ENCODE measurements at regions not wholly inside any gene's neighbourhood (a gene's known extent, or its start where the extent isn't known, plus 50 kb on each side); places are given as distances from the start of the nearest gene placed in this dataset.
"Not testable (repeated sequence)": the region's sequence is repeated elsewhere in the genome, so short reads cannot be mapped to it uniquely, and the experiment has no call there.

GRCh38 chr4:118410138-118410537 is 57.3 kb upstream of the PRSS12 start:
- DNase-seq, result no peak

DNA sequence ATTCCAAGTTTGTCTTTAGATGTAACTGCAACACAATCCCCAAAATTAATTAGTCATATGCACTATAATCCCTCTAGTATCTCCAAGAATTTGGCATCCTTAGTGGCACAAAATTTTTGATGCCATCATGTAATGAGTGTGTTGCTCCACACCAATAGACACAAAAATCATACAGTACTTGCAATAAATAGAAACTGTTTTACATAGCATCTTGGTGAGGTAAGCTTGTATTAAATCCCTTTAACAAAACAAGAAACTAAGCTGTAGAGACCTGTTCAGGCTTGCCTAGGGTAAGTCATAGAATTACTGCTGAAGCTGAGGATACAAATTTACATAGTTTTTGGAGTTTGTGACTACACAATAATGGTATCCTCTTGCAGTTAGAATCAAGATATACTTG is 64.5 kb upstream of the PRSS12 start:
- DNase-seq, result no peak

DNA sequence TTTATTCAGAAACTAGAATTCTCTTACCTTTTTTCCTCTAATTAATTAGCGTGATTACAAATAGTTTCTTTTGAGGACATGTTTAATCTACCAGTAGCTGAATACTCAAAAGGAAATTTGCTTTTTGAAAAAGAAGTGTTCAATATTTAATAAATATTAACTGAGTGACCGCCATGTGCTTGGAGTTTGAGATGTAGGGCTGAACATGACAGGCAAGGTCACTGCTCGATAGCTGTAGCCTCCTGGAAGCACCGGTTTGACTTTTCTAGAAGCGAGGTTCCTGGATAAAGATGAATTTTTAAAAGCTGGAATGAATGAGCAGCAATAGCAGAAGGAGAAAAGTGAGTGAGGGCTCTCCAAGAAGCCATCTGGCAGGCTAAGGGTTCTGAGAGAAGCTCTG is 65.0 kb upstream of the PRSS12 start:
- not testable (repeated sequence) for DNase-seq

- not testable (repeated sequence) for DNase-seq
These were observed 65.6 kb upstream of the PRSS12 start for GRCh38 chr4:118418396-118418795.

- DNase-seq, result not testable (repeated sequence)
These were observed 66.8 kb upstream of the PRSS12 start for GRCh38 chr4:118419626-118420025.

GRCh38 chr4:118424062-118424461 is 71.3 kb upstream of the PRSS12 start:
- DNase-seq, result peak in 38 of 58 donors; percentile 0 to 55 (median 9)

DNA sequence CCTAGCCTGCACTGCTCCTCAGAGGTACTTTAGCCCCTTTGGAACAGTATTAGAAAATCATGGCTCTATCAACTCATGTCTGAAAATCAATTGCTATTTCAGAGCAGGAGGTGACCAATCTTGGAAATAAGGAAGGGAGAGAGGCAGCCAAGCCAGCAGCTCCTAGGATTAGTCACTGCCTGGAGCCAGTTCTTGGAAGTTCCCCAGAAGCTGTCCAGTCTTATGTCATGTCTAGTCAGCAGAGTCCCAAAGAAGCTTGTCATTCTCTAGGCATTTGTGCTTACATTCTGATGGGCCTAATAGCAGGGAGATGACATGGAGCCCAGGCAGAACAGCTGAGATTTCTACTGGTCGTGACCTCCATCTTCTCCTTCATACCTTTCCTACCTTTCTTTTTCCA is 76.1 kb upstream of the PRSS12 start:
- DNase-seq, result not testable (repeated sequence)

DNA sequence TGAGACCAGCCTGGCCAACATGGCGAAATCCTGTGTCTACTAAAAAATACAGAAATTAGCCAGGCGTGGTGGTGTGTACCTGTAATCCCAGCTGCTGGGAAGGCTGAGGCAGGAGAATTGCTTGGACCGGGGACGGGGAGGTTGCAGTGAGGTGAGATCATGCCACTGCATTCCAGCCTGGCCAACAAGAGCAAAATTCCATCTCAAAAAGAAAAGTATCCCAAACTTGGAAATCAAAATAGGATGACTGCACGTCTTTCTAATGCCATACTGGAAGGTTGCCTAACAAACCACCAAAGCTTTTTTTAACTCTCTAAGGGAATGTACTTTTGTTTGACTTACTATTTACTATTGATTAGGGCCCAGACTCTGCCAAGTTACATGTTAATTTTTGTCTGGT is 79.6 kb upstream of the PRSS12 start:
- not testable (repeated sequence) for DNase-seq

- DNase-seq, result not testable (repeated sequence)
These were observed 81.0 kb upstream of the PRSS12 start for GRCh38 chr4:118433612-118434375.

GRCh38 chr4:118435415-118435814 is 82.6 kb upstream of the PRSS12 start:
- not testable (repeated sequence) for DNase-seq

GRCh38 chr4:118442115-118442837 is 89.5 kb upstream of the PRSS12 start:
- DNase-seq, result not testable (repeated sequence)

DNA sequence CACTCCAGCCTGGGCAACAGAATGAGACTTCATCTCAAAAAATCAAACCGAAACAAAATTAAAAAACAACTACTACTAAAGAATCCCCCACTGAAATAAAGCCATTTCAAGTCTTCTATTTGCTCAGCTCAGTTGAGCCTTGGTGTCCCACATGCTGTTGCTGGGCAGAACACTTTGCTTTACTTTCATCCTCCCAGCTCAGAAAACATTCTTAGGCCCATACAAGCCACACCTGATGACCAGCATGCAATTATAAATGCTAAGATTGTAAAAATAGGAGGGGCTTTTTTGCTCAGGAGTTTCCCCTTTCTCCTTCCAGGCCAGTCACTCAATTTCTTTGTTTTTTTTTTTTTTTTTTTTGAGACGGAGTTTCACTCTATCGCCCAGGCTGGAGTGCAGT is 94.6 kb upstream of the PRSS12 start:
- DNase-seq, result not testable (repeated sequence)

DNA sequence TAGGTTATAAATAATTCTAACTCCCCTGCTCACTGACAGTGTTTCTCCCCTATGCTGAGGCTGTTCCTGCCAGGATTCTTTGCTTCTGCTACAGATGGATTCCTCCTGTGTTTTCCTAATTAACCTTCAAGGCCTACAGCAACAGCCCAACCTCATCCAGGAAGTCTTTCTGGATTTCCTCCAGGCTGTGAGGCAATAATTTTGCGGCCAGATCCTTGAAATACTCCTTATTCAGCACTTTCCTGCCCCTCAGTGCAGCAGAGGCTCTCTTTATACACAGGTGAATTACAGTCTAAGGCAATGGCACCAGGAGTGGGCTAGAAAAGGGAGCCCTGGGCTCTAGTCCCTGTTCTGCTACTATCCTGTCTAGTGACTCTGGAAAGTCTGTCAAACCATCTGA is 102.1 kb upstream of the PRSS12 start:
- not testable (repeated sequence) for DNase-seq

DNA sequence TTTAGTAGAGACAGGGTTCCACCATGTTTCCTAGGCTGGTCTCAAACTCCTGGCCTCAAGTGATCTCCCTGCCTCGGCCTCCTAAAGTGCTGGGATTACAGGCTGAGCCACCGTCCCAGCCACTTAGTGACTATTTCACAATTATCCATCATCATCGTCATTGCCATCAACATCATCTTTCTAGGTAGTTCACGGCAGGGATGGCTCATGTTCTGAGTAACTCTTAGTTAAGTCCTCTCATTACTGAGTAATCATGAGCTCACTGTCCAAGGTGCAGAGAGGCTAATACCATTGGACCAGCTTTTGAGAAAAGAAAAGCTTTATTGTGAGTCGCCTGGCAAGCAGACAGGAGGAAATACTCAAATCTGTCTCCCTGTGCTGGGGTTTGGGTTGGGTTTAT is 108.6 kb upstream of the PRSS12 start:
- DNase-seq, result not testable (repeated sequence)

DNA sequence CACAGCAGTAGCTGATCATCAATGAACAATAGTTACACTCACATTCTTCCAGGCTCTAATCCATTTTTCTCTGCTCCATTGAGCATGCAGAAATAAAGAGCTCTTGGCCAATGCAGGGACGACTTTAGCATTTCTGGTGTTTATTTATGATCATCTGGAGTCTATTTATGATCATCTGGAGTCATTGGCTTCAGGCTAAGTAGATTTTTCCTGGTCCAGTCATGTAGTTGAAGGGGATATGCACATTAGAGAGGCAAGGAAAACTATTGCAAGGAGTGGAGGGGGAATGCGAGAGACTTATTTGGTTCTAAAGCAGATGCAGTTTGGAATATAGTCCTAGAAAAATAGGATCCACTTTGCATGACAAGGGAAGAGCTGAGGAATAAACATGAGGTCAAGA is 113.0 kb upstream of the PRSS12 start:
- DNase-seq, result not testable (repeated sequence)

- DNase-seq, result not testable (repeated sequence)
These were observed 121.3 kb upstream of the PRSS12 start for GRCh38 chr4:118474001-118474626.

GRCh38 chr4:118474771-118475170 is 122.0 kb upstream of the PRSS12 start:
- DNase-seq, result not testable (repeated sequence)

DNA sequence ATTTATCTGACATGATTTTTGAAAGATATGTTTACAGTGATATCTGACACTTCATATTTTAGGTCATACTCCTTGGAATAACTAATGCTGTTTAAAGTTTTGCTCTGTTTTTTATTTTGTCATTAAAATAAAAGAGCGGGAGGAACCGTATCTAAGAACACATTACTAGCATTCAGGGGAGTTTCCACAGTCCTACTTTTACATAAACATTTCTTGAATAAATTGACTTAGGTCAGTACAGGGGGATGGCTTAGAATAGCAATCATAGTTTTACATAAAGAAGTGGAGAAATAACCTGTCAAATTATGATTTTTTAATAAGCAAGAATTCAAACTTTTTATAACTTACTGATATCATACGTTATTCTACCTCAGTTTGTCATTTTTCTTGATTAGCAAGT is 123.1 kb upstream of the PRSS12 start:
- not testable (repeated sequence) for DNase-seq

GRCh38 chr4:118477826-118478225 is 125.0 kb upstream of the PRSS12 start:
- DNase-seq, result not testable (repeated sequence)

GRCh38 chr4:118485801-118486314 is 133.1 kb upstream of the PRSS12 start:
- not testable (repeated sequence) for DNase-seq

DNA sequence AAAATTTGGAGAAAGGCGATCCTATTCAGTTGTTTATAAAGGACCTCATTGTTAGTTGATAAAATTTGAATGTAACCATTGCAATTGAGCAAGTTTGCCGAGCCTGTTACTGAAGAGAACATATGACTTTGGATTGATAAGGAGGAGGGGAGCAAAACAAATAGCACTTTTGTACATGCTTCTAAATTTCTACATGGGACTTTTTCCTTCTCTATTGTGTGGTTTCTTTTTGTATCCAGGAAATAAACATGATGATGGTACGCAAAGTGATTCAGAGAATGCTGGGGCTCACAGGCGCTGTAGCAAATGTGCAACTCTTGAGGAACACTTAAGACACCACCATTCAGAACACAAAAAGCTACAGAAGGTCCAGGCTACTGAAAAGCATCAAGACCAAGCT is 140.2 kb upstream of the PRSS12 start:
- DNase-seq, result not testable (repeated sequence)

DNA sequence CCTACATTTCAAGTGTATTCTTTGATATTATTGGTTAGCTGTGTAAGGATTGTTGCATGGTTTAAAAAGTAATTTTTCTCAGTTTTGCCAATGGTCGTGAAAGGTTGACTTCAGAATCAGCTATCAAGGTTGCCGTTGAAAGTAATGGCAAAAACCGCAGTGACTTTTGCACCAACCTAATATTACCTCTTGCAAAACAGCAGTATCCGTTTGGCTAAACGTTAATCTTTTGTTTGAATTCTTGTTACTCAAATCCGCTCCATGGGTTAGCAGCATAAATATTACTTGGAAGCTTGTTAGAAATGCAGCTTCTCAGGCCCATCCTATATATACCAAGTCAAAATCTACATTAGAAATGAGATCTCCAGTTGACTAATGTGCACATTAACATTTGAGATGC is 141.6 kb upstream of the PRSS12 start:
- not testable (repeated sequence) for DNase-seq

Data from anterior cingulate cortex (tissue), 58 donors.